Kidney epithelial cell (primary cell): ENCODE measurements at regions not wholly inside any gene's neighbourhood (a gene's known extent, or its start where the extent isn't known, plus 50 kb on each side); places are given as distances from the start of the nearest gene placed in this dataset.
"Not testable (repeated sequence)": the region's sequence is repeated elsewhere in the genome, so short reads cannot be mapped to it uniquely, and the experiment has no call there.

ENCODE experiments used
- DNase-seq: peaks from one replicate; pipeline ENCODE4 v3.0.0-alpha.2; 2010; ENCODE audit warnings: low read depth
- H3K27me3 ChIP-seq: 2 replicates; pipeline ENCODE4 v1.6.0; 2011; ENCODE audit warnings: low read length; ENCODE audit not compliant: control insufficient read depth, insufficient read depth
- H3K36me3 ChIP-seq: 2 replicates; pipeline ENCODE4 v1.5.1; 2011; ENCODE audit warnings: low read length; ENCODE audit not compliant: control insufficient read depth, insufficient read depth
- H3K4me3 ChIP-seq: 2 replicates; pipeline ENCODE4 v1.5.1; 2011; ENCODE audit warnings: low read depth, mild to moderate bottlenecking, control low read depth, low read length
- CTCF ChIP-seq: IDR thresholded peaks from 2 replicates; pipeline ENCODE4 v1.5.1; 2011; ENCODE audit warnings: mild to moderate bottlenecking, moderate library complexity, low read length, control low read depth, inconsistent platforms; ENCODE audit not compliant: insufficient read depth, poor library complexity, severe bottlenecking

- Histone ChIP-seq H3K27me3 (peaks cover 2% of the 10 kb centered on the region), H3K36me3 (no peaks in the 10 kb centered on the region), H3K4me3 (no peak overlapping the region)
- no peak for TF ChIP-seq CTCF
- DNase-seq = no peak
Measured at GRCh38 chr14:88975043-88975830, 150.8 kb downstream of the TTC8 start.

- H3K4me3 ChIP-seq = no peak overlapping the region
- TF ChIP-seq CTCF = no peak
- peaks cover 2% of the 10 kb centered on the region for H3K27me3 ChIP-seq
- DNase-seq = no peak
- H3K36me3 ChIP-seq = no peaks in the 10 kb centered on the region
Measured at GRCh38 chr14:88975926-88976325, 151.5 kb downstream of the TTC8 start.

GRCh38 chr14:88980907-88981306, 156.5 kb downstream of the TTC8 start:
- not testable (repeated sequence) for H3K4me3 ChIP-seq, DNase-seq, H3K27me3 ChIP-seq, H3K36me3 ChIP-seq

GRCh38 chr14:88981948-88982347, 157.5 kb downstream of the TTC8 start:
- H3K27me3 ChIP-seq = peaks cover 2% of the 10 kb centered on the region
- no peaks in the 10 kb centered on the region for H3K36me3 ChIP-seq
- DNase-seq = no peak
- H3K4me3 ChIP-seq = no peak overlapping the region
- TF ChIP-seq CTCF = no peak

GRCh38 chr14:88983755-88984154, 159.3 kb downstream of the TTC8 start:
- peak; percentile 83 for DNase-seq
- no peak overlapping the region for H3K4me3 ChIP-seq
- H3K27me3 ChIP-seq = no peaks in the 10 kb centered on the region
- H3K36me3 ChIP-seq = no peaks in the 10 kb centered on the region
- no peak for TF ChIP-seq CTCF

- H3K36me3 ChIP-seq = no peaks in the 10 kb centered on the region
- TF ChIP-seq CTCF = no peak
- DNase-seq = no peak
- no peaks in the 10 kb centered on the region for H3K27me3 ChIP-seq
- no peak overlapping the region for H3K4me3 ChIP-seq
Measured at GRCh38 chr14:88985654-88986053, 161.2 kb downstream of the TTC8 start.
